A673 (cell line): ENCODE measurements at regions not wholly inside any gene's neighbourhood (a gene's known extent, or its start where the extent isn't known, plus 50 kb on each side); places are given as distances from the start of the nearest gene placed in this dataset.

Experiments
- EZH2 ChIP-seq: fragments of 200-600 bp; sonication (generic); IDR thresholded peaks from 2 replicates; pipeline ENCODE4 v1.6.1; 2017; ENCODE audit warnings: borderline replicate concordance, low read depth, mild to moderate bottlenecking, mixed read lengths, antibody characterized with exemption, low read length; ENCODE audit not compliant: poor library complexity, severe bottlenecking
- TF ChIP-seq, protein P1 (sequence below): fragments of 300-800, 200-600 bp; sonication (generic); conservative IDR thresholded peaks from 2 replicates; pipeline ENCODE4 v1.5.1; 2017; ENCODE audit warnings: low read depth, mild to moderate bottlenecking, antibody characterized with exemption, low read length, moderate library complexity, mixed read lengths

DNA sequence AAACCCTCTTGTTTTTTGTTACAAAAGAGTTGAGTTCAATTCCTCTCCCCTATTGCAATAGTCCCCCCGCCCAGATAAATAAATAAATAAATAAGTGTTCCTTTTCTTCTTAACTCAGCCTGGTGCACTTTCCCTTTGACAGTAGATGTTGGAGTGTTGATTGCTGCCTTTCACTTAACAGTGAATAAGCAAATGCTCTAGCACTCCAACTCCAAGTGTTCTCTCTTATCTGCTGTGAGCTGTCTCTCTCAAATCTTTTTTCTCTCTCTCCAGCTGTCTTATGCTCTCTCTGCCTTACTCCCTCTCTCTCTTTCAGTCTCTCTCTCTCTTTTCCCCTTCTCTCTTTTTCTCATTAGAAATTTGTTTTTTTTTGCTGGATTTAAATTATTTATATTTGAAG is 216.7 kb downstream of the TMX3 start:
- TF ChIP-seq, protein P1, sequence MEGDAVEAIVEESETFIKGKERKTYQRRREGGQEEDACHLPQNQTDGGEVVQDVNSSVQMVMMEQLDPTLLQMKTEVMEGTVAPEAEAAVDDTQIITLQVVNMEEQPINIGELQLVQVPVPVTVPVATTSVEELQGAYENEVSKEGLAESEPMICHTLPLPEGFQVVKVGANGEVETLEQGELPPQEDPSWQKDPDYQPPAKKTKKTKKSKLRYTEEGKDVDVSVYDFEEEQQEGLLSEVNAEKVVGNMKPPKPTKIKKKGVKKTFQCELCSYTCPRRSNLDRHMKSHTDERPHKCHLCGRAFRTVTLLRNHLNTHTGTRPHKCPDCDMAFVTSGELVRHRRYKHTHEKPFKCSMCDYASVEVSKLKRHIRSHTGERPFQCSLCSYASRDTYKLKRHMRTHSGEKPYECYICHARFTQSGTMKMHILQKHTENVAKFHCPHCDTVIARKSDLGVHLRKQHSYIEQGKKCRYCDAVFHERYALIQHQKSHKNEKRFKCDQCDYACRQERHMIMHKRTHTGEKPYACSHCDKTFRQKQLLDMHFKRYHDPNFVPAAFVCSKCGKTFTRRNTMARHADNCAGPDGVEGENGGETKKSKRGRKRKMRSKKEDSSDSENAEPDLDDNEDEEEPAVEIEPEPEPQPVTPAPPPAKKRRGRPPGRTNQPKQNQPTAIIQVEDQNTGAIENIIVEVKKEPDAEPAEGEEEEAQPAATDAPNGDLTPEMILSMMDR = no peak
- no peak for TF ChIP-seq EZH2
